Uterus (tissue), 2 donors: ENCODE measurements at regions not wholly inside any gene's neighbourhood (a gene's known extent, or its start where the extent isn't known, plus 50 kb on each side); places are given as distances from the start of the nearest gene placed in this dataset.

ENCODE experiments used
- POLR2A ChIP-seq, 2 donors: fragments of 450-650 bp; IDR thresholded peaks; one replicate each; pipeline ENCODE4 v1.6.1; 2016; ENCODE audit warnings: antibody characterized with exemption in 2 of 2, mild to moderate bottlenecking in 1 of 2, moderate library complexity in 1 of 2
- TF ChIP-seq, protein P1 (sequence below), 4 experiments: fragments of 200-600 bp in 2 of 4; fragments of 450-650 bp in 2 of 4; sonication (generic) in 2 of 4; IDR thresholded peaks; one replicate each; pipeline ENCODE4 v1.5.1; 2016 to 2019; ENCODE audit warnings: antibody characterized with exemption in 4 of 4, mild to moderate bottlenecking in 2 of 4, moderate library complexity in 1 of 4

DNA sequence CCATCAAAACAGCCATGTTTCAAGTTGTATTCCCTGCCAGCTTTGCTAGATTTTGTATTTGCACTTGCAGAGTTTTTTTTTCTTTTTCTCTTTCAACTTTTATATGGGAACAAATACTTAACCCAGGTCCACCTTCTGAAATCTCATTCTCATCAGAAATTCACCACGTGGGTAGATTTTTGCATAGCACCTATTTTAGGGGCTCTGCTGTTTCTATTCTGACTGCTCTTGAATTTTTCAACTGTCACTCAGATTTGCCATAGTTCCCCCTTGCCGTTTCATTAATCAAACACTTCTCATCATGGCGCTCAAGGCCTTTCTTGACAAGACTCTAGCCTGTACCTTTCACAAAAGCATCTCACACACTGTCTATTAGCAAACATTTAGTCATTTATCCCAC lies 767.2 kb downstream of the VRK1 start:
- TF ChIP-seq, protein P1, sequence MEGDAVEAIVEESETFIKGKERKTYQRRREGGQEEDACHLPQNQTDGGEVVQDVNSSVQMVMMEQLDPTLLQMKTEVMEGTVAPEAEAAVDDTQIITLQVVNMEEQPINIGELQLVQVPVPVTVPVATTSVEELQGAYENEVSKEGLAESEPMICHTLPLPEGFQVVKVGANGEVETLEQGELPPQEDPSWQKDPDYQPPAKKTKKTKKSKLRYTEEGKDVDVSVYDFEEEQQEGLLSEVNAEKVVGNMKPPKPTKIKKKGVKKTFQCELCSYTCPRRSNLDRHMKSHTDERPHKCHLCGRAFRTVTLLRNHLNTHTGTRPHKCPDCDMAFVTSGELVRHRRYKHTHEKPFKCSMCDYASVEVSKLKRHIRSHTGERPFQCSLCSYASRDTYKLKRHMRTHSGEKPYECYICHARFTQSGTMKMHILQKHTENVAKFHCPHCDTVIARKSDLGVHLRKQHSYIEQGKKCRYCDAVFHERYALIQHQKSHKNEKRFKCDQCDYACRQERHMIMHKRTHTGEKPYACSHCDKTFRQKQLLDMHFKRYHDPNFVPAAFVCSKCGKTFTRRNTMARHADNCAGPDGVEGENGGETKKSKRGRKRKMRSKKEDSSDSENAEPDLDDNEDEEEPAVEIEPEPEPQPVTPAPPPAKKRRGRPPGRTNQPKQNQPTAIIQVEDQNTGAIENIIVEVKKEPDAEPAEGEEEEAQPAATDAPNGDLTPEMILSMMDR (IDR thresholded peaks at IDR 0.05) = no peak
- no peak for TF ChIP-seq POLR2A (IDR thresholded peaks at IDR 0.05)
